ENCODE measurements at regions not wholly inside any gene's neighbourhood (a gene's known extent, or its start where the extent isn't known, plus 50 kb on each side); places are given as distances from the start of the nearest gene placed in this dataset.
A peak's percentile ranks its signal among the peaks of the same experiment; 100 is the strongest.

DNA sequence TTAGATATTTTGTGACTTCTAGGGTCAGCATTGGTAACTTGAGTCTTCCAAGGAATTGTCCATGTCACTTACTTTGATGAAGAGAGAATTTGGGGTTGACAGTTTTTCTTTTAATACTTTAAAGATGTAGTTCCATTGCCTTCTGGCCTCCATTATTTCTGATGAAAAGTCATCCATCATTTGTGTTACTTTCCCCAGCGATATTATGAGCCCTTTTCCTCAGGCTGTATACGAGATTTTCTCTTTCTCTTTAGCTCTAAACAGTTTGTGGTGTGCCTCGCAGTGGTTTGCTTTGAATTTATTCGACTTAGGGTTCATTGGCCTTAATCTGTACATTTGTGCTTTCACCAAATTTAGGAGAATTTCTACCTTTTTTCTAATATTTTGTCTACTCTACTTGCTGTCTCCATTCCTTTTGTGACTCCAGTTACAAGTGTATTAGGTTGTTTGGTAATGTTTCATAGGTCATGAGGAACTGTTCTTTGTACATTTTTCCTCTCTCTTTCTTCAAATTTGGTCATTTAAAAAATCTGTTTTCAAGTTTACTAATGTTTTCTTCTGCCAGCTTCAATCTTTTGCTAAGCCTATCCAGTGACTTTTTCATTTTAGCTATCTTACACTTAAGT lies 131.4 kb upstream of the OTOS start:
- no peak overlapping the region for H3K27ac ChIP-seq
- ATAC-seq: no peak
- no peak for TF ChIP-seq CTCF (IDR thresholded peaks at IDR 0.05)
- no peaks in the 10 kb centered on the region for H3K9me3 ChIP-seq
- no peaks in the 10 kb centered on the region for H3K36me3 ChIP-seq
- no peak overlapping the region for H3K4me3 ChIP-seq
- H3K4me1 ChIP-seq: peaks cover 2 to 5% (median 5%) of the 10 kb centered on the region in 3 donors
- FAIRE-seq: no peak
- no peaks in the 10 kb centered on the region for H3K27me3 ChIP-seq
- DNase-seq: no peak
- 68 to 76% methylated on average over 4 of the region's 4 CpGs for WGBS, 2 donors
- intact Hi-C loops (cut with DNase I): no loop called here

- ATAC-seq (no peak), DNase-seq (no peak), FAIRE-seq (no peak)
- Histone ChIP-seq H3K4me3 (no peak overlapping the region), H3K9me3 (no peaks in the 10 kb centered on the region), H3K27me3 (no peaks in the 10 kb centered on the region), H3K36me3 (no peaks in the 10 kb centered on the region), H3K4me1 (peaks cover 7 to 9% (median 7%) of the 10 kb centered on the region in 3 donors), H3K27ac (no peak overlapping the region)
- intact Hi-C loops (cut with DNase I): no loop called here
- WGBS, 2 donors: 71 to 72% methylated on average over 2 of the region's 2 CpGs
- no peak for TF ChIP-seq CTCF (IDR thresholded peaks at IDR 0.05)
These were observed 134.9 kb upstream of the OTOS start for GRCh38 chr2:240275386-240275785.

GRCh38 chr2:240277073-240277806 lies 136.8 kb upstream of the OTOS start:
- DNase-seq (peak in 5 of 6 donors; percentile 55 to 79 (median 57)), FAIRE-seq (no peak), ATAC-seq (peak; percentile 86 to 95 (median 87))
- WGBS, 2 donors: 42 to 43% methylated on average over 8 of the region's 8 CpGs
- Histone ChIP-seq H3K36me3 (no peaks in the 10 kb centered on the region), H3K27me3 (no peaks in the 10 kb centered on the region), H3K4me3 (no peak overlapping the region), H3K27ac (no peak overlapping the region), H3K9me3 (no peaks in the 10 kb centered on the region), H3K4me1 (peaks cover 7 to 9% (median 7%) of the 10 kb centered on the region in 3 donors)
- intact Hi-C loops (cut with DNase I): no loop called here
- no peak for TF ChIP-seq CTCF (IDR thresholded peaks at IDR 0.05)

- DNase-seq (no peak), ATAC-seq (no peak), FAIRE-seq (no peak)
- H3K4me1 ChIP-seq: peaks cover 7 to 9% (median 7%) of the 10 kb centered on the region in 3 donors
- H3K4me3 ChIP-seq: no peak overlapping the region
- 85 to 93% methylated on average over 3 of the region's 3 CpGs for WGBS, 2 donors
- no peaks in the 10 kb centered on the region for H3K27me3 ChIP-seq
- no peak overlapping the region for H3K27ac ChIP-seq
- H3K9me3 ChIP-seq: no peaks in the 10 kb centered on the region
- H3K36me3 ChIP-seq: no peaks in the 10 kb centered on the region
- intact Hi-C loops (cut with DNase I): no loop called here
- no peak for TF ChIP-seq CTCF (IDR thresholded peaks at IDR 0.05)
These were observed 137.5 kb upstream of the OTOS start for GRCh38 chr2:240277807-240278522.

Data from pancreas (tissue), 10 donors.